HG02840 (cell line): ENCODE measurements at regions not wholly inside any gene's neighbourhood (a gene's known extent, or its start where the extent isn't known, plus 50 kb on each side); places are given as distances from the start of the nearest gene placed in this dataset.

Experiments used
- ATAC-seq: cut with Tn5 transposase; IDR thresholded peaks from one replicate; pipeline ENCODE4 v1.9.1; 2021; ENCODE audit warnings: mild to moderate bottlenecking, moderate library complexity, moderate number of reproducible peaks; ENCODE audit not compliant: unreplicated experiment, low FRiP score

DNA sequence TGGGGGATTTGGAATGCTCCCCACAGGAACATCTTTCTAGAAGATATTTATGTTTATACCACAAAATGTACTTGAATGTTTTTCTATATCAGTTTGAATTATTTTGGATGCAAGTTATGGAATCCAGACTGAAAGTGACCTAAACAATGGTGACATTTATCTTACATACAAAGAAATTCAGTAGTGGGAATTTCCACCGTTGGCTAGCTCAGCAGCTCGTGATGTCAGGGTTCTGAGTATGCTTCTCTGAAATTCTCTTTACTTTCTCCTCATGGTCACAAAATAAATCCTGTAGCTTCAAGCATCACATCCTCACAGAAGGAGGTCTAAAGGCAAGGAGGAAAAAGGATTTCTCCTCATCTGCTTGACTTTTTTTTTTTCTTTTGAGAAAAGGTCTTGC is 105.3 kb downstream of the AKAIN1 start:
- no peak for ATAC-seq

DNA sequence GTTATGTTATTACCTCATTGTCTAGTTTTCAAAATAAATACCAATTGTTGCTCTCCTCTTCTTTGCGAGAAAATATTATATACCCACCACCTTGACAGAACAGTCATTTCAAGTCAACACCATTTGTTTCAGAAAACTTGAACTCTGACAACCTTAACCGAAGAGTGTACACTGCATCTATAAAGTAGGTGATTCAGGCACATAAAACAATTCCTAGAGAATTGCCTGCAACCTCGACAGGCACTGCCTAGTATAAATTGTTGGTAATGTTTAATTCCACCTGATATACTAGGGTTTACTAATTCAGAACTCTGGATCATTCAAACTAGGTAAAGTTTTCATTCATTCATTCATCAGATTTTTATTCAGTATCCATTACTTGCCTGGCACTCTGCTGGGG is 121.8 kb downstream of the AKAIN1 start:
- no peak for ATAC-seq

DNA sequence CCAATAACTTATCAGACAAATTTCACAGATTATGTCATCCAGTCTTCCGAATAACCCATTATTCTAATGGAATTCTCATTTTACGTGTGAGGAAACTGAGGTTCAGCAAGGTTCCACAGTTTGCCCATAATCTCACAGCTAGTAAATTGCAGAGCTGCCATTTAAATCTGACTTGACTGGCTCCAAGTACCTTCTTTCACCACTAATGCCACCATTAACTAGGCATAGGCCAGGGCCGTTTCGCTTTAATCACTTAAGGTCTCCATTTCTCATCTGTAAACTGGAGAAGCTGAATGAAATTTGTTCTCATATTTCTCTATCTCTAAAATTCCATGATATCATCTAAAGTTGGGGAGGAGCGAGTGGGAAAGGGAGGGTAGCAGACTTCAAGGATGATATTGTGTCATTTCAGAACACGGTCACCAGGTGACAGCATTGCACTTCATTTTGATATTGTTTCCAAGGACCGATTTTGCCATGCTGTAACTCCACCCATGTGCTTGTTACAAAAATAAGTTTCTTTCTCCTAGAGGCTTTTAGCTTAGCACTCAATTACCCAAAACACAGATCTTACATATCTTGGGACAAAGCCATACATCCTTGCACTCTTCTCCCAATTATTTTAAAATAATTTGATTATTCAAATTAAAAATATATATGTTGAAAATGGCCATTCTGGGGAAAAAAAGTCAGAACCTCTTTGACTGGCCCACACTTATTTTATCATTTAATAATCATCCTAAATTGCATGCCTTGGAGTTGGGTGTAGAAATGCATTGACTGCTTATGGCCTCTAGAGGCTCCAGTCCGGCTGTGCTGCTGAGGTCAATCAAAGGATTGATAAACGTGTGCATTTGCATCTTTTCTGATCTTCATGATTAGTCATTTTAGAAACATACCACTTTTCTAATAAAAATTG is 123.8 kb downstream of the AKAIN1 start:
- no peak for ATAC-seq

DNA sequence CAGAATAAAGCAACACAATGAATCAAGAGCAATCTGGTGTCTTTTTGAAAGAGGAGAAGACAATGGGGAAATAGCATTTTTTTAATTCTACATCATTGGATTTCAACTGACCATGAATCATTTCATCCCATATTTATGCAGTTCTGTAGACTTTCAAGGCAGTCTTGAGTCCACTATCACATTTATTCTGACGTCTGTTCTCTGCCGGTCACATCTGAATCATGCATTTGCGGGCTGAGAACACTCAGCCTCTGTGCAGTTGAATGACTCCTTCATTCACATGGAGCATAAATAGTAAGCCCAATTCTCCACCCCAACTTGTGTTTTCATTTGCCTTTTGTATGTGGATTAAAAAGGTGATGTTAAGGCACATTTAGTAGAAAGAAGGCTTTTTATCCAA is 128.2 kb downstream of the AKAIN1 start:
- no peak for ATAC-seq

DNA sequence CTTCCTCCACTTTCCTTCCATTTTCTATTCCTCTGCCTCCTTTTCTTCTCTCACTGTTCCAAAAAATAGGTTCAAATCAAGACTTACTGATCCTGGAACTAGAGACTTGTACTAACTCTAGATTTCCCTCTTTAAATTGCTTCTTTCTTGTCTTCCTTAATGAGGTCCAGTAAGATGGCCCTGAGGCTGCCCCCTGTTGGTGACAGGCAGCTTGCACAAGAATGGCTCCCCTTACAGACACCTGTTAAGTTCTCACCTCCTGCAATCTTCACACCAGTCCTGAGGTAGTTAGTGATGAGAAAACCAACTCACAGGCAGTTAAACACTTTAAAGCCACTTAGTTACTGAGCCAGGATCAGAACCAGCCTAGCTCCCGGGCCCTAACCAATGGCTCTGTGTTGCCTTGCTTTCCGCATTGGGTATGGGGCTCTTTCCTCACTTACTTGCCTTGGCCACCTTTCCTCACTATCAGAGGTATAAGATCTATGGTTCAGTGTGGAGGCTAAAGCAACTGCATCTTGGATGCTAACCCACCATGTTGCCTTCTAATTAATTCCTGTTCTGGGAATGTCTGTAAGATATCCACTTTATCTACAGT is 130.6 kb downstream of the AKAIN1 start:
- ATAC-seq: no peak

DNA sequence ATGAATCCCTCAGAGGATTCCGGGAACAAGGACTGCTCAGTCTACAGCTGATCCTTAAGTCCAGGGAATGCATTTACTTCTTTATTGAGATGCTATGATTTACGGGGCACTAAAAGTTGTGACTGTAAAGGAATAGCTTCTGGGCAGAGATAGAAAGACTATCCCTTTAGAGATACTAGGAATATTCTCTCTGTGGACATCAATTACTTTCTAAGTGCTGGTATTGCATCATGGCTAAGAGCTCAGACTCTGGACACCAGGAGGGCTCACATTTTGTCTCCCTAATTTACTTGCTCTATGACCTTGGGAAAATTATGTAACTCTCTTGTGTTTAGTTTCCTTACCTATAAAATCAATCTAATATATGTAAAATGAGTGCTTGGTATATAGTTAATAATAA is 131.4 kb downstream of the AKAIN1 start:
- ATAC-seq: no peak

DNA sequence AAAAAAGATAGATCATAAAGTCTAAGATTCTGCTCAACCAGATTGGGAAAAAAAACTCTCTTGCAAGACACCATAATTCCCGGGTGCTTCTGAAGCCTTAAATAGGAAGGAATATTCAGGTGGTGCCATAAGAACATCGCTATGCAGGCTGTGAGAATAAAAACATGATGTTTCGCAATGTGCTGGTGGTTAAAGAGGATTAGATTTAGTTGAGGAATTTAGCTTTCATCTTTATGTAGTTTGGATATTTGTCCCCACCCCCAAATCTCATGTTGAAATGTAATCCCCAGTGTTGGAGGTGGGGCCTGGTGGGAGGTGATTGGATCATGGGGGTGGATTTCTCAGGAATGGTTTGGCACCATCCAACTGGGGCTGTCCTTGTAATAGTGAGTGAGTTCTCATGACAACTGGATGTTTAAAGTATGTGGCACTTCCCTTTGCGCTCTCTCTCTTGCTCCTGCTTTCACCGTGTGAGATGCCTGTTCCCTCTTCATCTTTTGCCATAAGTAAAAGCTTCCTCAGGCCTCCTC is 132.2 kb downstream of the AKAIN1 start:
- ATAC-seq: no peak

DNA sequence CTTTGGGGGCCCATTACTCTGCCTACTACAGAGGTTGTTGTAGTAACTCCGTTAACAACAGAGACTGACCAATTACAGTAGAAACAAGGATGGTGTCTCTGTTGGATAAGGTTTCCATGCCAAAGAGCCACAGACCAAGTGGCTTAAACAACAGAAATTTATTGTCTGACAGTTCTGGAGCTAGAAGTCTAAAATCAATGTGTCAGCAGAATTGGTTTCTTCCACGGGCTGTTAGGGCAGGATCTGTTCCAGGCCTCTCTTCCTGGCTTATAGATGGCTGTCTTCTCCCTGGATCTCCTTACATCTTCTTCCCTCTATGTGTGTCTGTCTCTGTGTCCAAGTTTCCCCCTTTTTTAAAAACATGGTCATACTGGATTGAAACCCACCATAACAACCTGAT is 135.3 kb downstream of the AKAIN1 start:
- no peak for ATAC-seq

DNA sequence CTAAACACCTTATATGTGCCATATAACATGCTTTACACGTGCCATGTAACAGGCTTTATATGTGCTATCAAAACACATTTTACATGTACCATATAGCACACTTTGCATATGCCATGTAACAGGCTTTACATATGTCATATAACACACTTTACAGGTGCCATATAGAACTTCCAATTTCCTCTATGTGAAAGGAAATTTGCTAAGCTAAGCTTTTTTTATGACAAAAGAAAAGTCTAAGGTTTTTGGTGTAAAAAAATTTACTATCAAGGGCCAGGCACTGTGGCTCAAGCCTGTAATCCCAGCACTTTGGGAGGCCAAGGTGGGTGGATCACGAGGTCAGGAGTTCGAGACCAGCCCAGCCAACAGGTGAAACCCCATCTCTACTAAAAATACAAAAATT is 136.5 kb downstream of the AKAIN1 start:
- no peak for ATAC-seq

DNA sequence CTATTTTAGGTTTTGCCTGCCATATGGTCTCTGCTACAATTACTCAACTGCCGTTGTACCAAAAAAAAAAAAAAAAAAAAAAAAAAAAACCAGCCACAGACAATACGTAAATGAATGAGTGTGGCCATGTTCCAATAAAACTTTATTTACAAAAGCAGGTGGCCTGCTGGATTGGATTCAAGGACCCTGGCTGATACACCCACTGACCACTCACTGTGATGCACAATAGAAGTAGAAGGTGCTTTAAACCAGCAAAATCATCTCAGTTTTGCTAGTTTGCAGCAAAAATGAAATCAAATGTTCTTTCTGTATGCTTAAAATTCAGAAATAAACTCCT is 137.4 kb downstream of the AKAIN1 start:
- no peak for ATAC-seq

DNA sequence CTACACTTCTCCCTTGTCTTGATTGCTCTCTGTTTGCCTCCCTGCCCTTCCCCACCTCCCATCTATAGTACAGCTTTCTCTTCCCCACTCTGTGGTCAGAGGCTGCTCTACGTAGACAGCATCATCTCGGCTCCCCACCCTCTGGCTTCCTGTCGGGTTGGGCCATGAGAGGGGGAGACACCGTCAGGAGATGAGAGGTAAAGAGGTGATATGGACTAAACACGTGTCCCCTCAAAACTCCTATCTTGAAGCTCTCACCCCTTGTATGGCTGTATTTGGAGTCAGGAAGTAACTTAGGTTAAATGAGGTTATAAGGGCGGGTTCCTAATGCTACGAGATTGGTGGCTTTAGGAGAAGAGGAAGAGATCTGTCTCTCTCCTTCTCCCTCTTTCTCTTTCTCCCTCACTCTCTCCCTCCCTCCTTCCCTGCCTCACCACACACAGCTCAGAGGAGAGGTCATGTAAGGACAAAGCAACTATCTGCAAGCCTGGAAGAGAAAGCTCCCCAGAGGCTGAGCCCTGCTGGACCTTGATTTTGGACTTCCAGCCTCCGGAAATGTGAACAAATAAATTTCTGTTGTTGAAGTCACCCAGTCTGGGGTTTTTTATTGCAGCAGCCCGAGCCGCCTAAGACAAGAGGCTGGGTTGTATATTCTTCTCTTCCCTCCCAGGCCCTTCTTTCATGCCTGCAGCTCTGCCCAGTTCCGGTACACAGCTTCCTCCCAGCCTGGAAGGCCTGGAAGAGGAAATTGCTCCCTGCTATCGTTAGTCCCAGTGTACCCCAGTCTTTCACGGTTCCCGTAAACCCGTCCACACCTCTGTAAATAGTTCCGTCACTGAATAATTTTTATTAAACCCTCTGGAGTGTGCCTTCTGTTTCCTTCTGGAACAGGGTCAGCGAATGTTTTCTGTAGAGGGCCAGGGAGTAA is 138.0 kb downstream of the AKAIN1 start:
- ATAC-seq: no peak

DNA sequence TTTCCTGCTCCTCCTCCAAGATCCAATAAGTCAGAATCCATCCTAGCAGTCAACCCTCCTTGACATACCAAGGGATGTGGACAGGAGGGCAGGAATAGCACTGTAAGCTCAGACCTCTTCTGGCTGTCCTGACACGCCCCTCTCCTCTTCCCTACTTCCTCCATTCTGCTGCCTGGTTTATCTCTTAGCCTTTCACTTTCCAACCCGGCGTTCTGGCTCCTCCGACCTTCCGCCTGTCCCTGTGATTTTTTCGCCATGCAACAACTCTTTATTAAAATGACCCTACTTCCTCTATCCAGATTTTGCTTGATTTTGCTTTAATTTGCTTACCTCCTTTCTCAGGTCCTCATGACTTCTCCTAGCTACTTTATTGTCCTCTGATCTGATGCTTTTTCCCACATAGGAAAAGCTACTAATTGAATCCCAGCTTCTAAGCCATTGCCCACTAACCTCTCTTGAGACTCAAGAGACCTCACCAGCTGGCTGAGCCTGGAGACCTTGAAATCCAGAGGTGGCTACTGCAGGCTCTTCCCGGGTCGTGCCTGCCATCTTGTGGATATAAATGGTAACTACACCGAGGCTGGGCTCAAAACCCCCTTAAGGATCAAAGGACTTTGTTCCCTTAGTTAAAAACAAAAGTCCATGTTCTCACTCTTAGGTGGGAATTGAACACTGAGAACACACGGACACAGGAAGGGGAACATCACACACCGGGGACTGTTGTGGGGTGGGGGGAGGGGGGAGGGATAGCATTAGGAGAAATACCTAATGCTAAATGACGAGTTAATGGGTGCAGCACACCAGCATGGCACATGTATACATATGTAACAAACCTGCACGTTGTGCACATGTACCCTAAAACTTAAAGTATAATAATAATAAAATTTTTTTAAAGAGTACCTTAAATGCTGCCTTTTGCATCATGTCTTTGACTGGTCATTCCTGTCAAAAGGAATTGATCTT is 139.4 kb downstream of the AKAIN1 start:
- ATAC-seq: peak; percentile 54

DNA sequence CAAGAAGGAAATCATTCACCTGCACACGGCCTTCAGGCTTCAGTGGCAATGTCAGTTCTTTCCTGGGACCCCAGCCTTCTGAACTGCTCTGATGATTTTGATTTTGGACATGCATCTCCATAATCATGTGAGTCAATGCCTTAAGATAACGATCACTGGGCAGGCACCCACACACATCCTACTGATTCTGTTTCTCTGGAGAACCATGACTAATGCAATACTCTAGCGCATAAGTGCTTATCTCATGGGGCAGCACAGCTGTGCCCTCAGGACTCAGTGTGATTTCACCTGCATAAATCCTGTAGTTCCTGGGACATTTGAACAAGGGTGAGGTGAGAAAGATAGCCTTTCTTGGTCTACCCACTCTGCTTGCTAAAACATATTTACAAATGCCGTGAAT is 144.6 kb downstream of the AKAIN1 start:
- ATAC-seq: no peak

DNA sequence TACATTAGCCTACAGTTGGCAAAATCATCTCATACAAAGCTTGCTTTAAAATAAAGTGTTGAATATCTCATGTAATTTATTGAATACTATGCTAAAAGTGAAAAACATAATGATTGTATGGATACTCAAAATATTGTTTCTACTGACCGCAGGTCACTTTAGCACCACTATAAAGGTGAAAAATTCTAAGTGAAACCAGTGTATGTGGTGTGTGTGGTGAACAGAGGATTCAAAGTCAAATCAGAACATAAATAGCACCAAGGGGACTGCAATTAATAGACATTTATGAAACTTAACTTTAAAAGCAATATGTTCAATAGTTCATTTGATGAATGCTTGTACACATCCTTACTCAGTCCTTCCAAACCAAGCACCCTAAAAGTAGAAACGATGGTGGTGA is 145.8 kb downstream of the AKAIN1 start:
- ATAC-seq: no peak

DNA sequence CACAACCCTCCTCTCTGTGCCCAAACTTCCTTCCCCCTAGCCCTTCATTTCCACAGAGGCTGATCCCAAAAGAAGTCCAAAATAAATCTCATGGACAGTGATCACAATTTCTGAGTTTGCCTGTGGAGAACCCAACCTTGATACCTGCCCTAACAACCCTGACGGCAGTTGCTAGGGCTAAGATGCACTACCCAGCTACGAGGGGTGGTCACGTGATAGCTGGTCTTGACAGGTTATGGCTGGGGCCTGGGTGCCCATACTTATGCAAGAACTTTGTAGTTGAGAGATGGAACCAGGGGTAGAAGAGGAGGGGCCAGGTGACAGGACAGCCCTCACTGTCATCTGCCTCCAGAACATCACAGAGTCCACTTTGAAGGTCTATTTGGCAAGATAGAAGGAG is 147.9 kb downstream of the AKAIN1 start:
- ATAC-seq: no peak

DNA sequence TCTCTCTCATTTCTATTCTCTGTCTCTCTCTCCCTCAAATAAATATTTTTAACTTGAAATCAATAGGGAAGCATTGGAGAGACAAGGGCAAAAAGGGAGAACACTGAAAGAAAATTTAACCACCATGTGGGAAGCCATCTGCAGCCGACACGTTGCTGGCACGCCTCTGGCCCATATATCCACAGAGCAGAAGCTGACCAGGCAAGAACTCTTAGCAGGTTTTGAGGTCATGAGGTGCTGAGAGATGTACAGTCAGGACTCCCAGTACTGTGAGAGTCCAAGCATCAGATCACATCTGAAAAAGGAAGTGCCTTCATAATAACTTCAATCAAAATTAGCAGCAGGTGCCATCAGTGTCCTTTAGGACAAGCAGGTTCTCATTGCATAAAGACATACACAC is 156.6 kb downstream of the AKAIN1 start:
- no peak for ATAC-seq

DNA sequence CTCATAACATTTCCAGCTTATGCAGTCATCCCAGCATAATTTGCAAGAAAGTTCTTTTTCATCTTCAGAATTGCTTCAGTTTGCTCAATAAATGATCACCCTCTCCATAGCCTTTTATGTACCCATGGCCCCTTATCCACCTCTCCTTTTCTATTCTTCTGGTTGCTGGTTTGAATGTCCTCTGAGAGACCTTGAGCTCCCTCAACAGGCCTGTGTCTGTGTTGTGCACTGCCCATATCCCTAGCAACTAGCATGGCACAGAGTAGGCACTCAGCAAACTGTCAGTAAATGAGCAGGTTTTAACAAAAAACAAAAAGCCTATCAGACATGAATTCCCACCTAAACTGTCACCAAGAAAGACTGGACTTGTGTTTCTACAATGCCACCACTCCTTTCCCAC is 160.5 kb downstream of the AKAIN1 start:
- ATAC-seq: no peak

DNA sequence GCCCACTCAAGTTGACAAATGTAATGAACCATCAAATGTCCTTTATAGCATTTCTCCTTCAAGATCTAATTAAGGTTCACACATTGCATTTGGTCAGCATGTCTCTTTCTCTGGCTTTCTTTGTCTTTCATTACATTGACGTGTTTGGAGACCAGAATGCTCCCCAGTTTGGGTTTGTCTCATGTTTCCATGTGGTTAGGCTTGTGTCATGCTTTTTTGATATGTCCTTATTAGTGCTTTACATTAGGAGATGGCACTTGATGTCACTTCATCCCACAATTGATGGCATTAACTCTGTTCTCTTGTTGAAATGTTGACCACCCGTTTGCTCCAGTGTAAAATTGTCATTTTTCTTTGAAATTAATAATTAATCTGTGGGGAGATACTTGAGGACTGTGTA is 165.8 kb downstream of the AKAIN1 start:
- ATAC-seq: no peak

DNA sequence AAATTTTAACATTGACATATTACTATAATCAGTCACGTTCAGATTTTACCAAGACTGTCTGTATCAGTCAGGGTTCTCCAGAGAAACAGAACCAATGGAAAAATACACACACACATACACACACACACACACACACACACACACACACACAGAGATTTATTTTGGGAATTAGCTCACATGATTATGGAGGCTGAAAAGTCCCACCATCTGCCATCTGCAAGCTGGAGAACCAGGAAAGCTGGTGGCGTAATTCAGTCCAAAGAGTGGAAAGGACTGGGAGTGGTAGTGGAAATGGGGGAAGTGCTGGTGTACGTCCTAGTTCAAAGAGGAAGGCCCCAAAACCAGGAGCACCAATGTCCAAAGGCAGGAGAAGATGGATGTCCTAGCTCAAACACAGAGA is 166.4 kb downstream of the AKAIN1 start:
- no peak for ATAC-seq

DNA sequence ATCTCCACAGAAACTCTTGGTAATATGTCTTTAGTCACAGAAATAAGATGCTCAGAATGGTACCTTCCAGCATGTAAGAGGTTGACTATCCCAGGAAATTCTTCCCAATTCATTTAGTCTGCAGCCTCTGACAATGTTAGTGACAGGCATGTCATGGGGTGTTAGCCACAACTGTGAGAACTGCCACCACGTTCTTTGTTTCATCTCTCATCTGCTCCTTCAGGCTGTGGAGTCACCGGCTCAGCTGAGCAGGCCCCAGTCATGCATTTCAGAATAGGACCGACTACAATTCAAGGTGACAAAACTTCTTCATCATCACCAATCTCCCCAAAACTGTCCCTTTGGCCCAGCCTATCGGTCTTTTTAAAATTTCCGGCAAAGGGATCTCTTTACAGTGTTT is 167.5 kb downstream of the AKAIN1 start:
- no peak for ATAC-seq
